WERI-Rb-1 (cell line): ENCODE measurements at regions not wholly inside any gene's neighbourhood (a gene's known extent, or its start where the extent isn't known, plus 50 kb on each side); places are given as distances from the start of the nearest gene placed in this dataset.
"Not testable (repeated sequence)": the region's sequence is repeated elsewhere in the genome, so short reads cannot be mapped to it uniquely, and the experiment has no call there.

Experiments used
- DNase-seq: peaks from one replicate; pipeline ENCODE4 v3.0.0-alpha.2; 2020
- H3K27ac ChIP-seq: fragments of 250-450 bp; sonication (Bioruptor Pico); 2 replicates; pipeline ENCODE4 v1.5.1; 2020; ENCODE audit warnings: mild to moderate bottlenecking, moderate library complexity
- H3K27me3 ChIP-seq: fragments of 250-450 bp; sonication (Bioruptor Pico); 2 replicates; pipeline ENCODE4 v1.5.1; 2021; ENCODE audit warnings: mild to moderate bottlenecking, low read depth, moderate library complexity; ENCODE audit not compliant: insufficient read depth, severe bottlenecking
- H3K36me3 ChIP-seq: fragments of 250-450 bp; sonication (Bioruptor Pico); 2 replicates; pipeline ENCODE4 v1.5.1; 2020; ENCODE audit warnings: mild to moderate bottlenecking, moderate library complexity
- H3K4me3 ChIP-seq: 2 replicates; pipeline ENCODE4 v1.5.1; 2011; ENCODE audit warnings: low read depth, mild to moderate bottlenecking, control low read depth, low read length
- H3K9me3 ChIP-seq: fragments of 250-450 bp; sonication (Bioruptor Pico); 2 replicates; pipeline ENCODE4 v1.5.1; 2021; ENCODE audit warnings: mild to moderate bottlenecking, moderate library complexity; ENCODE audit not compliant: severe bottlenecking
- TF ChIP-seq, protein P1 (sequence below): IDR thresholded peaks from 2 replicates; pipeline ENCODE4 v1.5.1; 2011; ENCODE audit warnings: low read depth, mild to moderate bottlenecking, control low read depth, inconsistent platforms, low read length

DNA sequence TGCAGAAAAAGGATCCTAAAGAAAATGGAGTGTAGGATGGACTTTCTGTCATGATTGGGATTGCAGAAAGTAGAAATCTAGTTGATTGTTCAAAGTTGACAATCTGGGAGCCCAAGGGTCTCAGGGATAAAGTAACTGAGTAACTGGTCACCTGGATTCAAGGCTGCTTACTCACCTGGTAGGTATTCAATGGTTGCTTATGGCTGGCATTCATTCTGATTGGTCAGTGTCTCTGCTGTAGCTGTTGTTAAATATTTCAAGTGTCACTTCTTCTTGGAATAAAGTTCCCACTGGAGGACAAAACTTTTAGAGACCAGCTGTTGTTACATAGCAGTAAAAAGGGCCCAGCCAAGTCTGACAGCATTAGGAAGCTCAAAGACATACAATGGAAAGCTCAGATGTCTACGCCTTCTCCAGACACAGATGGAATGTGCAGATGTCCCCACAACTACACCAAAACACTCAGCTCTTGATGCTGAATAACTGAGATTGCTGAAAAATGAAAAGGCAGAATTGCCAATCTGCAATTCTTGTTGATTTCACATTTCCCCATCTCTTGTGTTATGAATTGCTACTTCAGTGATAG is 106.9 kb downstream of the ZNF467 start:
- no peak for DNase-seq
- H3K27ac ChIP-seq: no peak overlapping the region
- TF ChIP-seq, protein P1, sequence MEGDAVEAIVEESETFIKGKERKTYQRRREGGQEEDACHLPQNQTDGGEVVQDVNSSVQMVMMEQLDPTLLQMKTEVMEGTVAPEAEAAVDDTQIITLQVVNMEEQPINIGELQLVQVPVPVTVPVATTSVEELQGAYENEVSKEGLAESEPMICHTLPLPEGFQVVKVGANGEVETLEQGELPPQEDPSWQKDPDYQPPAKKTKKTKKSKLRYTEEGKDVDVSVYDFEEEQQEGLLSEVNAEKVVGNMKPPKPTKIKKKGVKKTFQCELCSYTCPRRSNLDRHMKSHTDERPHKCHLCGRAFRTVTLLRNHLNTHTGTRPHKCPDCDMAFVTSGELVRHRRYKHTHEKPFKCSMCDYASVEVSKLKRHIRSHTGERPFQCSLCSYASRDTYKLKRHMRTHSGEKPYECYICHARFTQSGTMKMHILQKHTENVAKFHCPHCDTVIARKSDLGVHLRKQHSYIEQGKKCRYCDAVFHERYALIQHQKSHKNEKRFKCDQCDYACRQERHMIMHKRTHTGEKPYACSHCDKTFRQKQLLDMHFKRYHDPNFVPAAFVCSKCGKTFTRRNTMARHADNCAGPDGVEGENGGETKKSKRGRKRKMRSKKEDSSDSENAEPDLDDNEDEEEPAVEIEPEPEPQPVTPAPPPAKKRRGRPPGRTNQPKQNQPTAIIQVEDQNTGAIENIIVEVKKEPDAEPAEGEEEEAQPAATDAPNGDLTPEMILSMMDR: no peak
- H3K36me3 ChIP-seq: no peaks in the 10 kb centered on the region
- H3K4me3 ChIP-seq: no peak overlapping the region
- peaks cover 3% of the 10 kb centered on the region for H3K9me3 ChIP-seq
- no peaks in the 10 kb centered on the region for H3K27me3 ChIP-seq

DNA sequence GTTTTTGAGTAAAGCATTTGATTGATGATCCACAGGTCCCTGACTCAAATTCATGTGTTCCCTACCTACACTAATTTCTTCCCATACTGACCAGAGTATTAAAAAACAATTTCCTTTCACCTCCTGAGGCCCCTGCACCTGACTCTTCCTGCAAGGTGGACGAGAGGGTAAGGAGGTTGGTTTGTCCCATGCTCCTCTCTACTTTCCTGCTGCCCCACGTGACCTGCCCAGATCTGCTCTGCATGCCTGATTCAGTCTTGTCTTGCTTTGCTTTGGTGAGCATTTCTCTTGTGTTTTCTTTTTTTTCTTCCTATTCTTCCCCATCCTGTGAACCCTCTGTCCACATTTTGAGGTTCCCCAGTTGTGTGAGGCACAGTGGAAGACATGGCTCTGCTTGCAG is 107.8 kb downstream of the ZNF467 start:
- not testable (repeated sequence) for H3K27ac ChIP-seq, H3K36me3 ChIP-seq, H3K27me3 ChIP-seq, H3K9me3 ChIP-seq, H3K4me3 ChIP-seq, DNase-seq

DNA sequence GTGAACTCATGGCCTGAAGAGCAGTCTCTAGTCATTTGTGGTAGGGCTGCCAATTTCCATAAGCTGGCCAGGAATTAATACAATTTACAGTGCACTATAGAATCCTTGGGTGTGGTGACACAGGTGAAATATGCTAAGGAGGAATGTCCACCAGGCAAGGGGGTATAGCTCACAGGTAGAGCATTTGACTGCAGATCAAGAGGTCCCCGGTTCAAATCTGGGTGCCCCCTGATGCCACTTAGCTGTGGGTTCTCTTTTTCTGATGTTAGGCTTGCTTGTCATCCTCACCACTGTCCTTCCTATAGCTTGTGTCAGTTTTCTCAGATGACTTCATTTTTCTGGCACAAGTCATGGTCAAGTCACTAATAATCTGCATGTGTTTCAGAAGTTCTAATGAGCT is 108.7 kb downstream of the ZNF467 start:
- TF ChIP-seq, protein P1: no peak
- no peaks in the 10 kb centered on the region for H3K27me3 ChIP-seq
- H3K4me3 ChIP-seq: no peak overlapping the region
- no peaks in the 10 kb centered on the region for H3K36me3 ChIP-seq
- H3K27ac ChIP-seq: no peak overlapping the region
- DNase-seq: no peak
- H3K9me3 ChIP-seq: peaks cover 3% of the 10 kb centered on the region

DNA sequence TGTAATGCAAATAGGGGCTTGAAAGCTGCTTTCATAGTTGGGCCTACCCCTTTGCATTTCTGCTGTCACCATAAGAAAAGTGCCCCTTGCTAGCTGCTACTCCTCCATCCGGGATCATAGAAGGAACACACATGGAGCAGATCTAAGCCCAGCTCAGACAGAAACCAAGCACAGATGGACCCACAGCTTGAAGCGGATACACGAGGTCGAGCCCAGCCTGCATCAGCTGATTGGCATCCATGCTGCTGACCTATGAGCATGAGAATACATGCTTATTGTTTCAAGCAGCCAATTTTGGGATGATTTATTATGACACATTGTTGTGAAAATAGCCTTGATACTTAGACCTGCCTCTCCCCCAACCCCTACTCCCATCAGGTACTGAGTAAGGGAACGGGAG is 109.2 kb downstream of the ZNF467 start:
- no peaks in the 10 kb centered on the region for H3K36me3 ChIP-seq
- DNase-seq: no peak
- TF ChIP-seq, protein P1: no peak

DNA sequence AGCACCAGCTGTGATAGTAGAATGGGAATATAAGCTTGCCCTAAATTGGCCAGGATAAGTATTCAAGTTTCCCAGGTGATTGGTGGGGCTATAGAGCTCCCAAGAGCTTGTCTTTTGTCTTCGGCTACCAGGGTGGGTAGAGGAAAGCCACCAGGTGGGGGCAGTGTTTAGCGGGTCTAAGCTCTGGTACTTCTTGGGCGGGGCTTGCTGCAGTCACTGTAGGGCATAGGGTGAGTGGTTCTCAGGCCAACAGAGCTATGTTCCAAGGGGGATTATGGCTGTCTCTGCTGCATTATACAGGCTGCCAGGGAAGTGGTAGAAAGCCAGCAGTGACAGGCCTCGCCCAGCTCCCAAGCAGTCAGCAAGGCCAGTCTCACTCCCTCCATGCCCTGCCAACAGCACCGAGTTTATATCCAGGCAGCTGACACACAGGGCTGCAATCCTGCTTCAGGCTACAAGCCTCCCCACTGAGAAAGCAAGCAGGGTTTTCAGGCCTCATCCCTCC is 110.7 kb downstream of the ZNF467 start:
- Histone ChIP-seq H3K27ac (no peak overlapping the region), H3K4me3 (no peak overlapping the region), H3K27me3 (no peaks in the 10 kb centered on the region), H3K9me3 (peaks cover 3% of the 10 kb centered on the region), H3K36me3 (no peaks in the 10 kb centered on the region)
- DNase-seq: peak; percentile 86
- TF ChIP-seq, protein P1: peak; percentile 75

More for the DNA sequence above, 109.2 kb downstream of the ZNF467 start:
- H3K27me3 ChIP-seq: no peaks in the 10 kb centered on the region
- H3K27ac ChIP-seq: no peak overlapping the region
- peaks cover 3% of the 10 kb centered on the region for H3K9me3 ChIP-seq
- no peak overlapping the region for H3K4me3 ChIP-seq

DNA sequence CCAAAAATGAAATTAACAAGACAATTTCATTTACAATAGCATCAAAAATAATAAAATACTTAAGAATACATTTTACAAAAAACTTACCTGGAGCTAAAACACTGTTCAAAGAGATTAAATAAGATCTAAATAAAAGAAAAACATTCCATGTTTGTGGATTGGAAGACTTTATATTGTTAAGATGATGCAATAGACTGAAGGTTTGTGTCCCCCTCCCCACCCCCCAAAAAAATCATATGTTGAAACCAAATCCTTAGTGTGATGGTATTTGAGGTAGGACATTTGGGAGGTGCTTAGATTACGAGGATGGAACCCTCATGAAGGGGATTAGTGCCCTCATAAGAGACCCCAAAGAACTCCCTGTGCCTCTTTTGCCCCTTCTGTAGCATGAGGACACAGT is 117.6 kb downstream of the ZNF467 start:
- Histone ChIP-seq H3K9me3 (peaks cover 9% of the 10 kb centered on the region), H3K27ac (no peak overlapping the region), H3K4me3 (no peak overlapping the region), H3K36me3 (no peaks in the 10 kb centered on the region), H3K27me3 (no peaks in the 10 kb centered on the region)
- TF ChIP-seq, protein P1: no peak
- no peak for DNase-seq
